NCI-H526 treated with DMSO at 0.1 percent for 48 hours (cell line): ENCODE measurements at regions not wholly inside any gene's neighbourhood (a gene's known extent, or its start where the extent isn't known, plus 50 kb on each side); places are given as distances from the start of the nearest gene placed in this dataset.

Experiments
- DNase-seq: peaks from one replicate; lab custom pipeline; 2025; lab: John Stamatoyannopoulos, UW

DNA sequence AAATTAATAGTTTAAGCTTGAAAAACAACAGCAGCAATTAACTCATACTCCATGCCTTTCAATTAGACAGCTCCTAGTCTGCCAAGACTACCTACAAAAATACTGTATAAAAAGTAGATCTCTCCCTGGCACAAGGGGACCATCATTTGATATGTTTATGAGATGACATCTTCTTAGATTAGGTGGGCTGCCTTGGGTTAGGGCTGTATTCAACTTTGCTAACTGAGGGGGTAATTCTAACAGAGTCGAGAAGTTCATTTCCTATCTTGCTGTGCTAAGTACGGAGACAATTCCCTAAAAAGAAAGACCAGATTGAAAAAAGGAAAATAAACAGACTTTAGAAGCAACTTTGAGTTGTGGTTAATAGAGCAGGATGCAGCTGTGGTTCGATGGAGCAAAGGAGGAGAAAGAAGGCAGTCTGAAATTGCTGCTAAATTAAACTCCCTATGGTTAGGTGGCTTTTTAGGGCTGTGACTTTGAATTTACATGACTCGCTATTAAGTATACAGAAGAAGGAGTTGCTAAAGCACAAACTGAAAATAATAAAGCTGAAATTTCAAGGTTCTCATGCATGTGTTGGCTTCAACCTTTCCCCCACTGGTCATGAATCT lies 75.4 kb downstream of the CDC7 start:
- DNase-seq = no peak

DNA sequence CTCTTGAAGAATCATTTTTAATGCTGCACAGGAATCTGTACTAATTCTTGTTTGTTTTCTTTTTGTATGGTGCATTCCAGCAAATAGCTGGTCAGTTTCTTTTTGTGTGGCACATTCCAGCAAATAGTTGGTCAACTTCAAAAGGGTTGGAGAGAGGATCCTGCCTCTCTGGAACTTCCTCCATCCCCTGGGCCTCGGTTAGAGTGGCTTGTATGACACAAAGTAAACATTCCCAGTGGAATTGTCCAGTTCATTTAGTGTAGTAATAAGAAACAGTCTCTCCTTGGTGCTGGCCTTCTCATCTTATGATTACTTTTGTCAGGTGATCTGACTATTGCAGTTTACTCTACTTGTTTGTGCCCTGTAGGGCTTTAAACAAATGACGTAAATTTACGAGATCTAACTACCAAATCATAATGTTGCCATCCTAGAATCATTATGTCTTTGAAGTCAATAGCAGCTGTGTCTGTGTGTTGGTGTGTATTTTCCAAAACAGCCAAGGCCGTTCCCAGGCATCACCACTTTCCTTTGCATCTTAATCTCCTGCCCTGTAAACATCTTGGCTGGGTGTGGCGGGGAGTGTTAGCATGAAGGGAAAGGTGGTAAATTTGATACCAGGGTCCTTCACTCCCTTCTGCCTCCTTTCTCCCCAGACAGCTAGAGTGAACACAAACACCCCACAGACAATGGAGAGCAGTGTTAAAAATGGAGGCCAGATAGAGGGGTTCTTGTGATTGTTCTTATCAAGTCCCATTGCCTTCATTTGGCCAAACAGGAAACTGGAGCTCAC lies 77.9 kb downstream of the CDC7 start:
- DNase-seq = no peak

DNA sequence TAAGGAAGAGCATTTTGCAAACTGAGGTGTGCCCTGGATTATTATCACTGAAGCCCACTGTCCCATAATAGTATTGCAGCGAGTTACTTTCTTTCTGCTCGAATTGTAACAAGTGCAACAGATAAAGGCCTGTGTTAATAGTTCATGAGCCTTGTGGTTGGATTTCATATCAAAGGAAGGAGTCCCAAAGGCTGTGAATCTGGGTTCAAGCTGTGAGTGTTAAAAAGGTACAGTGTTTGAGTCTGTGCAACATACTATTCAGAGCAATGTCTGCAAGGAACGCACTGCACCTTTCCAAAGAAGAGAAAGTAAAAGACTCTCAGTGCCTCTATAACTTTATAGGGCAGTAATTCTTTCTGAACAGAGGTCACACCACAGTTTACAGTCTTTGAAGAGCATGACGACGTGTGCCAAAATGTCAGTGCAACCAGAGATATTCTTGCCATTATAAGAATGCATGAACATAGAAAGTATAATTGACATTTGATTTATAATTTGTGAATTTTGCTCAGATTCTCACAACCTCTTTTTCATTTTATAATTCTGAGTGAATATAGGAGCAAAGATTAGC lies 79.1 kb downstream of the CDC7 start:
- no peak for DNase-seq

DNA sequence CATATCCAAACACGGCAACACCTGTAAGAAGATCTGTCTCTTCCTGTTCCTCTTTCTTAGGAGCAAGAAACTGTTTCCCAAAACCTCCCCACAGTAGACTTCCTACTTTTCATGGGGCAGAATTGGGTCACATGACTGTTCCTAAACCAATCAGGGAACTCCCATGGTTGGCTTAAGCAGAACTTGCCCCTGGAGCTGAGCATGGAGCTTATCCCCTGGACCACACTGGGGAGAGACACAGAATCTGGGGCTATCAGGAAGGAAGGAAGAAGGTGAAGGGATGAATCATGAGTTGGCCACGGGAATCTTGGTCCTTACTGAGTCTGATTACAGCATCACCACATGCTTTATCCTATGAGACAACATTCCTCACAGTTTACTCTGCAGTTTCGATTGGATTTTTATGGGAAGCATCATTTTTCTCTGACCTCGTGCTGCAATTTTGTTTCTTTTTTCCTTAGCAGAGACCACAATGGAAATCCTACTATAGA lies 81.8 kb downstream of the CDC7 start:
- no peak for DNase-seq

DNA sequence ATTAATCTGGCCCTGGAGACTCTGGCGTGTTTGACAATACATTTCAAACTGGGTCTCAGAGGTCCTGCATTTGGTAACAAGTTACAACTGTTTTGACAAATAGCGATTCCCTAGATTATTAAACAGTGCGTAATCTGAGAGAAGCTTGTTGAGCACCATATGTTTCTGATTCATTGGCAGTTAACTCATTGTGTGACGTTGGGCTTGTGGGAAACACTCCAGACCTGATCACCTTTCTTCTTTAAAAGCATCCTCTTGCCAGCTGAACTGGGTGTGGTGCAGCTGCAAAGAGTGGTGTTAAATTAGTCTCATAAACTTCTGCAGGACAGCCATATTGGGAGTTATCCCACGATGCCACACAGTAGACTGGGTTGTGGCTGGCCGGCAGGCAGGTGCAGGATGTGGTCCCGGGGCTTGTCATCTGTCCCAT lies 82.7 kb downstream of the CDC7 start:
- no peak for DNase-seq

GRCh38 chr1:91584309-91584708 lies 83.7 kb downstream of the CDC7 start:
- DNase-seq = no peak

DNA sequence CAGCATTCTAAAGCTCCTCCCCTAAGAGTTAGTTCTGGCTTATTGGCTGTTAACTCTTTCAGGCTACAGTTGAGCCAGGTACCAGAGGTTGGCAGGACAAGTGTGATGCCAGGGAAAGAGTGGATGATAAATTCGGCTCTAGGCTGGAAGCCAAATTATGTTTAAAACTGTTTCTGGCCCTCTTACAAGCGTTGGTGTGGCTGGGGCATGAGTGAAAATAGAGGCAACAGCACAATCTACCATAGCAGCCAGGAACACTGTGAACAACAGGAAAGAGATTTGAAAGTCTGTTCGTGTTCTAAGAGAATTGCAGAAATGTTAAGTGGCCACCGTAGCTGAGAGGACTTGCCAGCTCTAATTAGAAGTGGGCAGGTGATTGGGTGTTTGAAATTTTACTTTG lies 84.2 kb downstream of the CDC7 start:
- DNase-seq = no peak

- DNase-seq = no peak
Measured at GRCh38 chr1:91585502-91585901, 84.9 kb downstream of the CDC7 start.

DNA sequence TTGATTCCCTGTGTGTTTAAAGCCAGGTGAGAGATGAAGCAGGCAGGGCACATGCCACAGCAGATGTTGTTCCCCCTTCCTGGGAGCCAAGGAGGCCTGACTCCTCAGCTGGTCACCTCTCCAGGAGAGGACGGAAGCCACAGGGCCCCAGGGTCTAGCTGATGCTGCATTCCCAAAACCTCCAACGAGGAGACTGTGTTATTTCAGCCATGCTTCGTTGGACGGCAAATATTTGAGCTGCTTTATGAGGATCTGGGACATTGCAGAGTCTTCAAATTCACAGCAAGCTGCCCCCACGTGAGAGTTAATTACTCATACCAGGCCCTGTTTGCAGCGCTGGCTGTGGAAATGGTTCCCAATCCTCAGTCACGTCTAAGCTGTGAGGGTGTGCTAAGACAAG lies 85.3 kb downstream of the CDC7 start:
- no peak for DNase-seq

GRCh38 chr1:91589437-91589836 lies 88.8 kb downstream of the CDC7 start:
- DNase-seq = no peak

DNA sequence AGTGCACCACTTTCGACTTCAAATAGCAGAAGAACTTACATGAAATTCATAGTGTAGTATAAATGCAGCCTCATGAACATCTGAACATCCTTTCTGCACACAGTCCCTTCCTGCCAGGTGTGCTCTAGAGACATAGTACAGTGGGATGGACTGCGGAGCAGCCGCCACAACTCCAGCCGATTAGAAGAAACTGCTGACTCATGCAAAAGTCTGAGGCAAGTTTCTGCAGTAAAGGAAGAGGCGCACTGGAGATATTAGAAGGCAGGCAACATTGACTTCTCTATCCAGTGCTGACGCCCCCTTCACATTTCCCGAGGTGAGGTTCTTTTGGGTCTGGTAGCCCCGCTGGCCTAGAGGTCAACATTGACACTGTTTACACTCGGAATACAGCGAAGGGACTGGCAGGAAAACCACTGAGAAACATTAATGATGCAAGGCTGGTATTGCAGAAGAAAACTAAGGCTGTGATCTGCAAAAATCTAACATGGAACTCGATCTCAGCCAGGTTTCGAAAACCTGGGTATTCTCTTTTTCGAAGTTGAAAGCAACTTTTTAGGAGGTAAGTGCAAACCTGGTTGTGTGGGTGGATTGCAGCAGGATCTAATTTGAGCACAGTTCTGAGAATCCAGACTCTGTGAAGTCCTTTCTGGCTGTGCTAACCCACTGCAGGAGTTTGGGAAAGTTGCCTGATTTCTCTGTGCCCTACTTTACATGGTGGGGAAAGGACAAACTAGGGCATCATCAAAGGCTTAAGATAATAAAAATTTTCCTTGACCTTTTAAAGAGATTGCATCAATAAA lies 90.7 kb downstream of the CDC7 start:
- no peak for DNase-seq

DNA sequence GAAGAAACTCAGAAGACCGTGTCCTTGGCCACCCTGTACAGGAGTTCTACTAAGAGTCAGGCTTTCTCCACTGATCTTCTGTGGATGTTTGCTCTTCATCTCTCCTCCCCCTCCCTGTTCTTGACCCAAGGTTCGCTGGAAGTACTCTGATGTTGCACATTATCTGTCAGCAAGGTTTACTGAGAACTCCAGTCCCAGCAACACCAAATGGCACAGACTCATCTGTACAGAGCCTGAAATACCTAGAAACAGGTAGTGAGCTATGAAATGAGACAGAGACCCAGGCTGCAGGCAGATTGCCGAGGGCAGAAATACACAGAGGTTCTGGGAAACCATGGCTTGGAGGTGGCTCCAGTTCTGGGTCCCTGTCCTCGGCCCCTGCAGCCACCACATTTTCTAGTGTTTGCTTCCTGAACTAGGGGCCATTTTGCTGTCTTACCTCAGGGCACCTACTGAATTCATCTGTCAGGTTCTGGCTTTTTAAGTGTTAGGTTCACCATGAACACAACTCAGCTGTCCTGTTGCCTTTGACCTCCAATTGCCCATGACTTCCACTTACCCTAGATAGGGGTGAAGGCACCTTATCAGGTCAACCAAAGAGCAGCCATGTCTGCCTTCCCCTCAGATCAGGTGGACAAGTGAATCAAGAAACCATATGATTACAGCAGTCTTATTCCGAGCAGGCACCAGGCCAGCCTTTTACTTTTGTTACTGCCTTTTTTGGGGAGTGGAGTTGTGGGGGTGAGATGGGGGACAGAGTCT lies 92.2 kb downstream of the CDC7 start:
- DNase-seq = no peak

GRCh38 chr1:91594383-91595055 lies 93.9 kb downstream of the CDC7 start:
- no peak for DNase-seq

DNA sequence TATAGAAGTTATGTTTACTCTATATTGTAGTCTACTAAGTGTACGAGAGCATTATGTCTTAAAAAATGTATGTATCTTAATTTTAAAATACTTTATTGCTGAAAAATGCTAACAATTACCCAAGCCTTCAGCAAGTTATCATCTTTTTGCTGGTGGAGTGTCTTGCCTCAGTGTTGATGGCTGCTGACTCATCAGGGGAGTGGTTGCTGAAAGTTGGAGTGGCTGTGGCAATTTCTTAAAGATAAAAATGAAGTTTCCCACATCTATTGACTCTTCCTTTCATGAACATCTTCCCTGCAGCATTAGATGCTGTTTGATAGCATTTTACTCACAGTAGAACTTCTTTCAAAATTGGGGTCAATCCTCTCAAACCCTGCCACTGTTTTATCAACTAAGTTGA lies 95.8 kb downstream of the CDC7 start:
- DNase-seq = no peak

DNA sequence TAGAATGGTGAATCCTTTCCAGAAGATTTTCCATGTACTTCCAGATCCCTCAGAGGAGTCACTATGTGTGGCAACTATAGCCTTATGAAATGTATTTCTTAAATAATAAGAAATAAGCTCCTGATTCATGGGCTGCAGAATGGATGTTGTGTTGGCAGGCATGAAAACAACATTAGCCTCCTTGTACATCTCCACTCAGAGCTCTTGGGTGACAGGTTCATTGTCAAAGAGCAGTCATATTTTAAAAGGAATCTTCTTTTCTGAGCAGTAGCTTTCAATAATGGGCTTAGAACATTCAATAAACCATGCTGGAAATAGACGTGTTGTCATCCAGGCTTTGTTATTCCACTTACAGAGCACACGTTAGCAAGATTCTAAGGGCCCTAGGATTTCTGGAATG lies 96.6 kb downstream of the CDC7 start:
- DNase-seq = no peak

GRCh38 chr1:91600431-91601337 lies 100.0 kb downstream of the CDC7 start:
- no peak for DNase-seq

DNA sequence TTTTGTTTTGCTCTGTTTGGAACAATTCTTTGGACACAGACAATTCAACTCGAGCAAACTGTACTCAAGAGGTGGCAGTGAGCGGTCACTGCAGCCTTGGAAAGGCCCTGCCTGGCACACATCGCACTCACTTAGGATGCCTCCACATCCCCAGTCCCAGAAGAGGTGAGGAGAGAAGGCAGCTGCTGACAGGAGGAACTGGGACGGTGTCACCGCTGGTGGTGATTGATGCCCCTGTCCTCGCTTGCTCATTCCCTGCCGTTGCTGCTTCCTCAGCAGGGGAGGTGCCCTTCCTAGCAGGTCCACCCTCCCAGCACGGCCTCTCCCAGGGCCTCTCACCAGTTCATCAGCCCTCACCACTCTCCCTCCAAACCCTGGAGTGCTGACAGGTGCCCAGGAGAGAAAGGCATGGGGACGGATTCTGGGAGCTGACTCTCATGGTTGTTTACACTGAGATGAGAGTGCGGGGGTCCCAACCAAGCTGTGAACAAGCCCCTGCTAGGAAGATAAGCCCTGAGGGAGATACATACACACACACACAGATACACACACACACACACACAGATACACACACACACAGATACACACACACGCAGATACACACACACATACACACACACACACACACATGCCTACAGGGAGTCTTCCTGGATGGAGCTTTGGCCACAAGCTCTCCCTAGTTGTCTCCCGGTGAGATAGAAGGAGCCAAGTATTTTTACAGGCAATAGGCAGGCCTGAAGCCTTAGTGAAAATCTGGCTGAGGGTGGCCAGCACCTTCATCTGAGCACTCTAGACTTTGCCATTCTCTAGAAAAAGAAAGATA lies 101.1 kb downstream of the CDC7 start:
- DNase-seq = no peak

DNA sequence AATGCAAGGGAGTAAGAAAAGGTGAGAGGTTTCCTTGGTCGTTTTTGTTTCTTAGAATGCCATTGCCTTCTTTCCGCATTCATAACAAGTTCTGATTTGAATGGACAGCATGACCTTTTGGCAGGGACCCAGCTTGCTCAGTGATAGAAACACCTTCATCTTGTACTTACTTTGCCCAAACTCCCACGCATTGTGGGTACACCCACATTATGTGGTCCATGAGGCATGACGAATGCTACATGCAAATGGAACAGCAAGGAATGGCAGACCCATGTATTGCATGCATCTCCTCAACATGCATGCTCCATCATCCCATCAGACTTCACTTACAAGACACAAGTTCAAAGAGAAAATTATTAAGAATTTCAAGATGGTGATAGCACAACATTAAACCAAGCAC lies 102.8 kb downstream of the CDC7 start:
- no peak for DNase-seq

DNA sequence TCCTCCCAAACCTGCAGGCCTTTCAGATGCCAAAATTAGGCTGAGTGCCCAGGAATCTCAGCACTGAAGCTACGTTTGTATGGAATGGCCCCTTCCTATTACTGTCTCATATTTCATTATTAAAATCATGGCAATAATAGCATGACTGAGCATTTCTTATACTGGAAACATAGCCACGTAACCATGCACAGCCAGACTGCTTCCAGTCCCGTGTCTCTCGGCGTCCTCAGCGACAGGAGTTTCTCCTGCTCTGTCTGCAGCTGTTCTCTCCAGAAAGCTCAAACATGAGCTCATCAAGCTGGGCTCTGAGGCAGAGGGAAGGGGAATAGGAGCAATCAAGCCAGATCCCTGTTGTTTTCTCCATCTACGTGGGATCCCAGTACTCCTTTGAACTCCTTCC lies 104.0 kb downstream of the CDC7 start:
- DNase-seq = no peak
